Natural killer cell (primary cell): ENCODE measurements at regions not wholly inside any gene's neighbourhood (a gene's known extent, or its start where the extent isn't known, plus 50 kb on each side); places are given as distances from the start of the nearest gene placed in this dataset.

Source experiments
- ATAC-seq, 3 donors: fragments of 150-1000 bp in 2 of 3; fragments of 200-7000 bp in 1 of 3; cut with Tn5 transposase; 1 replicate in 1 of 3; 2 replicates in 2 of 3; pipeline ENCODE4 v1.10.0; 2021; ENCODE audit warnings: mild to moderate bottlenecking in 2 of 3, moderate library complexity in 2 of 3
- DNase-seq, 2 donors: peaks; one replicate each; pipeline versions ENCODE4 v3.0.0 to v3.0.0-alpha.2; 2013 to 2021; ENCODE audit warnings: mixed read lengths in 1 of 2
- H3K27ac ChIP-seq: one replicate; pipeline ENCODE4 v1.5.1; 2013; ENCODE audit warnings: mild to moderate bottlenecking, low read length
- H3K27me3 ChIP-seq: one replicate; pipeline ENCODE4 v1.6.1; 2013; ENCODE audit warnings: low read length; ENCODE audit not compliant: control insufficient read depth, insufficient read depth
- H3K36me3 ChIP-seq: one replicate; pipeline ENCODE4 v1.6.1; 2013; ENCODE audit warnings: low read length; ENCODE audit not compliant: control insufficient read depth, insufficient read depth
- H3K4me1 ChIP-seq: one replicate; pipeline ENCODE4 v1.6.1; 2013; ENCODE audit warnings: low read length; ENCODE audit not compliant: control insufficient read depth, insufficient read depth
- H3K4me3 ChIP-seq: one replicate; pipeline ENCODE4 v1.5.1; 2013; ENCODE audit warnings: low read length
- H3K9me3 ChIP-seq: one replicate; pipeline ENCODE4 v1.6.1; 2013; ENCODE audit warnings: low read length; ENCODE audit not compliant: control insufficient read depth, insufficient read depth
- H3K27ac Mint-ChIP-seq, 2 donors: one replicate each; pipeline ENCODE4 v1.8.0; 2022; ENCODE audit warnings: mild to moderate bottlenecking in 2 of 2, mixed read lengths in 2 of 2, moderate library complexity in 1 of 2
- H3K27me3 Mint-ChIP-seq, 2 donors: one replicate each; pipeline ENCODE4 v1.8.0; 2022; ENCODE audit warnings: low read depth in 2 of 2, mixed read lengths in 2 of 2
- H3K36me3 Mint-ChIP-seq: one replicate; pipeline ENCODE4 v1.8.0; 2022; ENCODE audit warnings: mixed read lengths
- H3K4me1 Mint-ChIP-seq, 2 donors: one replicate each; pipeline ENCODE4 v1.8.0; 2022; ENCODE audit warnings: mixed read lengths in 2 of 2
- H3K4me3 Mint-ChIP-seq: one replicate; pipeline ENCODE4 v1.8.0; 2022; ENCODE audit warnings: mild to moderate bottlenecking, moderate library complexity, mixed read lengths
- H3K9me3 Mint-ChIP-seq, 2 donors: one replicate each; pipeline ENCODE4 v1.8.0; 2022; ENCODE audit warnings: mixed read lengths in 2 of 2
- CTCF ChIP-seq: fragments of 200-600 bp; IDR thresholded peaks from one replicate; pipeline ENCODE4 v1.8.0; 2022; ENCODE audit warnings: antibody characterized with exemption
- WGBS: methylation state at CpG from one replicate; pipeline ENCODE4 v1.1.7; 2013; ENCODE audit warnings: missing lambda C conversion rate; ENCODE audit not compliant: insufficient coverage; 5-methylcytosine and 5-hydroxymethylcytosine counted together
- intact Hi-C: fragments of 100-400 bp; cut with micrococcal nuclease; formaldehyde crosslinking; loops from one replicate; pipeline ENCODE4 v1.14.2; 2022

- no peaks in the 10 kb centered on the region for H3K36me3 Mint-ChIP-seq
- Histone ChIP-seq H3K27ac (no peak overlapping the region), H3K4me1 (no peaks in the 10 kb centered on the region), H3K27me3 (no peaks in the 10 kb centered on the region), H3K36me3 (no peaks in the 10 kb centered on the region), H3K9me3 (no peaks in the 10 kb centered on the region), H3K4me3 (no peak overlapping the region)
- H3K4me3 Mint-ChIP-seq = no peak overlapping the region
- H3K27ac Mint-ChIP-seq = no peak overlapping the region
- H3K27me3 Mint-ChIP-seq = no peaks in the 10 kb centered on the region
- H3K9me3 Mint-ChIP-seq = peaks cover 0 to under 1% of the 10 kb centered on the region in 2 donors
- intact Hi-C loops = no loop called here
- no peak for TF ChIP-seq CTCF
- no peak for DNase-seq
- peaks cover 8% of the 10 kb centered on the region in 2 donors for H3K4me1 Mint-ChIP-seq
- no peak for ATAC-seq
- 70% methylated on average over 3 of the region's 3 CpGs for WGBS
Measured at GRCh38 chr13:105442949-105443699, 1092.3 kb downstream of the EFNB2 start.

GRCh38 chr13:105442040-105442439, 1093.4 kb downstream of the EFNB2 start:
- Histone ChIP-seq H3K36me3 (no peaks in the 10 kb centered on the region), H3K27ac (no peak overlapping the region), H3K27me3 (no peaks in the 10 kb centered on the region), H3K4me3 (no peak overlapping the region), H3K4me1 (no peaks in the 10 kb centered on the region), H3K9me3 (no peaks in the 10 kb centered on the region)
- no peak overlapping the region for H3K4me3 Mint-ChIP-seq
- no peak for DNase-seq
- H3K4me1 Mint-ChIP-seq = peaks cover 8% of the 10 kb centered on the region in 2 donors
- H3K36me3 Mint-ChIP-seq = no peaks in the 10 kb centered on the region
- H3K27ac Mint-ChIP-seq = no peak overlapping the region
- 100% methylated on average over 2 of the region's 3 CpGs for WGBS
- no peaks in the 10 kb centered on the region for H3K27me3 Mint-ChIP-seq
- no peak for TF ChIP-seq CTCF
- ATAC-seq = no peak
- intact Hi-C loops = no loop called here
- peaks cover 0 to 3% of the 10 kb centered on the region in 2 donors for H3K9me3 Mint-ChIP-seq

- no peaks in the 10 kb centered on the region for H3K27me3 Mint-ChIP-seq
- no peaks in the 10 kb centered on the region for H3K9me3 ChIP-seq
- ATAC-seq = no peak
- H3K36me3 Mint-ChIP-seq = no peaks in the 10 kb centered on the region
- H3K4me3 Mint-ChIP-seq = no peak overlapping the region
- no peaks in the 10 kb centered on the region for H3K27me3 ChIP-seq
- no peaks in the 10 kb centered on the region for H3K36me3 ChIP-seq
- peaks cover 0 to 3% of the 10 kb centered on the region in 2 donors for H3K9me3 Mint-ChIP-seq
- H3K4me1 Mint-ChIP-seq = peaks cover 8% of the 10 kb centered on the region in 2 donors
- H3K4me3 ChIP-seq = no peak overlapping the region
- no peak for TF ChIP-seq CTCF
- no peak overlapping the region for H3K27ac Mint-ChIP-seq
- intact Hi-C loops = no loop called here
- no peak overlapping the region for H3K27ac ChIP-seq
- no peak for DNase-seq
- WGBS = 79% methylated on average over 5 of the region's 9 CpGs
- no peaks in the 10 kb centered on the region for H3K4me1 ChIP-seq
Measured at GRCh38 chr13:105441051-105441750, 1094.3 kb downstream of the EFNB2 start.
